Jurkat, Clone E6-1 (cell line): ENCODE measurements at regions not wholly inside any gene's neighbourhood (a gene's known extent, or its start where the extent isn't known, plus 50 kb on each side); places are given as distances from the start of the nearest gene placed in this dataset.

Experiments
- DNase-seq: peaks from one replicate; pipeline ENCODE4 v3.0.0-alpha.2; 2011; ENCODE audit warnings: low read depth, low spot score
- H3K4me3 ChIP-seq: 2 replicates; pipeline ENCODE4 v1.5.1; 2011; ENCODE audit warnings: mild to moderate bottlenecking, low read length, control low read depth, moderate library complexity

DNA sequence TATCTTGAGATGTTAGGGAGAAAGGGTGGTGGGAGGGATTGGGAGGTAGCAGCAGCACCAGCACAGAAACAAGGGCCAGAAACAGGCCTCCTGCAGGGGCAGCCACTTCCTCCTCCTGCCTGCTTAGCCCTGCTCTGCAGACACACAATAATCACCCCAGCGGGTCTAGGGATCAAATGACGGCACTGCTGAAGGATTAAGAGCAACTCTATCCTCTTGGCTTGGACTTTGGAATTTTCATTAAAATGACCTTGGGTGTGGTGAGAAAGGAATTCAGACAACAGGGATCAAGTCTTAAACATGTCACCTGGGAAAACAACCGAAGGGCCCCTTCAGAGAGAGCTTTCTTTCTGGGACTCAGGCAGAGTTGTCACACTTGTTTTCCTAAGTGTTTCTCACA is 353.4 kb downstream of the SPRY1 start:
- DNase-seq, result no peak
- H3K4me3 ChIP-seq, result no peak overlapping the region

DNA sequence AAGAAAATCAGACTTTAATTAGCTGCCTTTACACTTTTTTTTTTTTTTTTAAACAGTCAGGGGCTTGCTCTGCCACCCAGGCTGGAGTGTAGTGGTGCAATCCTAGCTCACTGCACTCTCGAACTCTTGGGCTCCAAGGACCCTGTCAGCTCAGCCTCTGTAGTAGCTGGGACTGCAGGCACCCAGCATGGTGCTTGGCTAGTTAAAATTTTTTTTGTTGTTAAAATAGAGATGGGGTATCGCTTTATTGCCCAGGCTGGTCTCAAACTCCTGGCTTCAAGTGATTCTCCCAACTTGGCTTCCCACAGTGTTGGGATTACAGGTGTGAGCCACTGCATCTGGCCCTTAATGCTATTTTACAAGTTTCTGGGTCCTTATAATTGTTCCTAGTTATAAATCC is 359.1 kb downstream of the SPRY1 start:
- no peak overlapping the region for H3K4me3 ChIP-seq
- no peak for DNase-seq

DNA sequence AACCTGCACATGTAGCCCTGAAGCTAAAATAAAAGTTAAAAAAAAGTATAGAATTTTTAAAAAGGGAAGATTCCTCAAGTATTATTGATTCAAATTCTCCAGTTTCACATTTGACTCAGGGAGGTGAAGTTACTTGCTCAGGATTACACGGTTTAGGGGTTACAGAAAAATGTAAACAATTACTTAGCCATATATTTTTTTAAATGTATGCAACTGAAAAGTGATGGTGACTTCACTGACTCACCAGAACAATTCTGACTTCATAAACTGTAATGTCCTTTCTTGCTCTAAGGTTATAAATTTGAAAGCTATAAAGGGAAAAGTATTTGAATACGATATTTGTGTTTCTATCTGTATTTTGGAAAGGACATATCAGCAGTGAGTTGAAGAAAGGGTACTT is 371.2 kb downstream of the SPRY1 start:
- DNase-seq, result no peak
- H3K4me3 ChIP-seq, result no peak overlapping the region

DNA sequence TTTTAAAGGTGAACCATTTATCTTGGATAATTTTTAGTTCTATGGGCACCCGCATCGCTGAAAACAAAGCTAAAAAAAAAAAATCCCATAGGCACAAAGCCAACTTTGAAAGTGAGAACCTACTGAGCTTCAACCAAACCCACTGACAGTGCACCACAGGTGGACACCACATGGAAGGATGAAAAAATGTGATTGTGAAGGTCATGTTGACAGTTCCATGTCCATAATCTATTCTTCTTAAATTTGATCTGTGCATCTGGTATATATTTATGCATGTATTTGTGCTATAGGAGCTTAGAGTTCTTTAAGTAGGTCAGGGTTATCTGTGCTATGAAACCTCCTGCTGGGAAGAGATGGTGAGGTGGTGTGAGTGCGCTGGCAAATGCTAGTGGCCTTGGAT is 374.3 kb downstream of the SPRY1 start:
- DNase-seq, result no peak
- H3K4me3 ChIP-seq, result no peak overlapping the region

GRCh38 chr4:123776267-123776666 is 379.7 kb downstream of the SPRY1 start:
- no peak overlapping the region for H3K4me3 ChIP-seq

GRCh38 chr4:123777373-123777772 is 380.8 kb downstream of the SPRY1 start:
- no peak overlapping the region for H3K4me3 ChIP-seq
- no peak for DNase-seq

More at GRCh38 chr4:123776267-123776666, 379.7 kb downstream of the SPRY1 start:
- DNase-seq, result no peak

DNA sequence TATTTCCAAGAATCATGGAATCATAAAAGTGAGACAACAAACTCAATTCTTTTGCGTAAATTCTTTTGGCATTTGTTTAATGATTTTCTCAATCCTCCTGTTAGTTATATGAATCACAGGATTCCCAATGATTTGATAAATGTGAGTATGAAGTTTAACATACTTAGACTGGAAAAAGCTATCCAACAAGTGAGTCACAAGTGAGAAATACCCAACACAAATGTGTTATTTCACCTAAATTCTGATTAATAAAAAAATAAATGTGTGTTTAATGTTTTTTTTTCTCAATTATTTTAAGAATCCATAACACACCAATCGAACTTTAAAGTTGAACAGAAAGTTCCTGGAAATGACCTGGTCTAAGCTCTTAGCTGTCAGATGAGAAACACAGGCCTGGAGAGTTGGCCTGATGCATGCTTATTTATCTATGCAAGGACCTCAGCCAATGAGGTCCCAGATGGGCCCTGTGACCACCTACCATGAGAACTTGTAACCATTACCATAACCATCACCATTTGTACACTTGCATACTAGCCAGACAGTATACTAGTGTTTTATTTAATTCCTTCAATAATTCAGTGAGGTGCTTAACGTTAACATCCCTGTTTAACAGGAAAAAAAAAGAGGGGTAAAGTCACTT is 386.7 kb downstream of the SPRY1 start:
- H3K4me3 ChIP-seq, result no peak overlapping the region
- DNase-seq, result no peak

DNA sequence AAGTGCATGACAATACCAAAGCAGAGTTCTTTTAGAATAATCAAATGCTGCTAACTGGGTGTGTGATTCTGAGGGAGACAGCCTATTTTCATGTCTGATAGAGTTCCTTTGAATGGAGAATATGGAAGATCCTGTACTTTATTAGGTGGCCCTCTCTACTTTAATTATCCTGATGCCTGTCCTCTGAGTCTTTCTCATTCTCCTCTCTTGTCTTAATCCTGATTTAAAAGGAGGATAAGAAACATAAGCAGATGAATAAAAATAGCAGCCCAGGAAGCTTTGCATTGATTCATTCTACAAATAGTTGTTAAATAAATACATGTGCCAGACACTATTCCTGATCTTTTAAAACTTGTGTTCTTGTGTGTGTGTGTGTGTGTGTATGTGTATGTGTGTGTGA is 387.3 kb downstream of the SPRY1 start:
- no peak overlapping the region for H3K4me3 ChIP-seq
- DNase-seq, result no peak

- no peak for DNase-seq
- no peak overlapping the region for H3K4me3 ChIP-seq
Measured at GRCh38 chr4:123784626-123785025, 388.0 kb downstream of the SPRY1 start.

- no peak overlapping the region for H3K4me3 ChIP-seq
- DNase-seq, result no peak
Measured at GRCh38 chr4:123785538-123785937, 388.9 kb downstream of the SPRY1 start.

DNA sequence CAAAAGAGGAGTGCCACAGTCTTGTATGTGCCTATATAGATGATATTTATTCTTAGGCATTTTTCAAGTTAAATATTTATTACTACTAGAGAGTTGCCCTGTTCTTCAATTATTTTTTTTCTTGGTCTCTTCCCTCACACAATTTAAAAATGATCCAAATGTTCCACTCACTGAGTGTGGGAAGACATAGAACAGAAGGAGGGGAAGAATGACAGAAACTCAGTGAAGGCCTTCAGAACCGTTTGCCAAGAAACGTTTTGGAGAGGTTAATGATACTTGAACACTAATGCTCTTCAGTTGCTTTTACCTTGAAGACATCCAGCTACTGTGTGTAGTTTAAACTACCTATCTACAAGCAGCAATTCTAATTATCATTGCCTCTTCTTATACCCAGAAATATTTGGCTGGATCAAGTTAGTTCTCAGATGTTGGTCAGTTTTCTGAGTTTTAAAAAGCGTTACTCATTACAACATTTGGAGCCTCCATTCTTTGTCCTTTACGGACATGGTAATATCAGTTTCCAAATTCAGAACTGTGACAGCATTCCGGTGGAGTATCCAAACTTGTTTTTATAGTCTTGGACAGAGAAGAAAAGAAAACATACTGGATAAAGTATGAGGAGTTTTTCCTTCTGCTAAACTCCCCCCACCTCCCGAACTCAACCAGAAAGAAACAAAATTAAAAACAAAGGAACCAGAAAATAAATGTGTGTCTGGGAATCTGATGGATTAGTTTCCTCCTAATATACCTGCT is 389.7 kb downstream of the SPRY1 start:
- H3K4me3 ChIP-seq, result no peak overlapping the region

GRCh38 chr4:123786920-123787319 is 390.3 kb downstream of the SPRY1 start:
- no peak for DNase-seq
- H3K4me3 ChIP-seq, result no peak overlapping the region

More for the DNA sequence above, 389.7 kb downstream of the SPRY1 start:
- DNase-seq, result no peak

DNA sequence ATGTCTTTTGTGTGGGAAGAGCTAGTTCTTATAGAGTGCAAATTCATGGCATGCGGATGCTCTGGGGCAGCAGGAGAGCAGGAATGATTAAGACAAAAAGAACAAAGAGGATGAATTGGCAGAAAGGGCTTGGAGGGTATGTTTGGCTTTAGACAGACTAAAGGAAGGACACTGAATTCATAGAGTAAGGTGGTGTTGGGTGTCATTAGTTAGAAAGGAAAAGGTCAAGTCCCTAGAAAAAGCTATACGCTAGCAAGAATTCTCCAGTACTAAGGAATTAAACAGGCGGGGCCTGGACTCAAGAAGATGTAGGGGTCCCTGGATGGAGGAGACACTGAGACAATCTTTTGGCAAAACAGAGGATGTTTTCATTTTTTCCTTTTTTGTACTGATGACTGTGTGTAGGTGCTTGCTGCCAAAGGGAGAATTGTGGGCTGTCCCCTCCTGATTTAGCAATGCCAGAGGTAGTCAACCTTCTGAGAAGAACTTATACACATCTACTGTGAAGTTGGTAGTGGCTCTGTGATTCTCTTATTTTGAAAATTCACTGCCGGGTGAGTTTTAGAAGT is 391.0 kb downstream of the SPRY1 start:
- H3K4me3 ChIP-seq, result no peak overlapping the region
- DNase-seq, result no peak

DNA sequence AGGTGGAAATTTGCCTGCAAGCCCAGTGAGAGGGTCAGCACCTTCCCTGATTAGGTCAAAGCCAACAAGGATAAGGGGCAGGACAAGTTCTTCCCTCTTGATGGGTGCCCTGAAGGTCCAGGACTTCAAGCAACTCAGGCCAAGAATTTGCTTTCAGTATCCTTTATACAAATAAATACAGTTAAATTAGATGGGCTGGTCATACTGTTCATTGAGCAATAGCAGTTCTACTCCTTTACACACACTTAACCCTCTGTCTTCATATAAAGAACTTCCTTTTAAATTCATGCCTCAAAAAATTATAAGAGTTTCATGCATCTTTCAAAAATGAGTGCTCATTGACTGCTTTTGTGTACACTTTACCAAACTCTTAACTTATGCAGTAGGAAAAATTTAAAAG is 392.0 kb downstream of the SPRY1 start:
- H3K4me3 ChIP-seq, result no peak overlapping the region
- no peak for DNase-seq

DNA sequence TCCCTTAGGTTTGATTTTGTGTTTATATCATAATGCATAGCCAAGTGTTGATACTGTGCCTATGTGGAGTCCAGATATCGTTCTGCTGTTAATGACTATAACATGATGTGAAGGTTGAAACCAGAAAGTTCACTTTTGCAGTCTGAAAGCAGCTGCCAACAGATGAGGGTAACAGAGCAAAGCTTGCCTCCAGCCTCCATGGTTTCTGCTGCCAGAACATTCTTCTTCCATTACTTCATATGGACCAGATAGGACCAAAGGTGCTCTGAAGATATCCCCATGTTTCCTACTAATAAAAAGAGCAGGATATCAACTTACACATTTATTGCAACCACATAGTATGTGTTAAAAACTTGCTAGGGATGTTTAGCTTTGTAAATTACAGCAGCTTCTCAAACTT is 394.1 kb downstream of the SPRY1 start:
- H3K4me3 ChIP-seq, result no peak overlapping the region
- DNase-seq, result no peak

- no peak overlapping the region for H3K4me3 ChIP-seq
- no peak for DNase-seq
Measured at GRCh38 chr4:123802082-123802645, 405.6 kb downstream of the SPRY1 start.

DNA sequence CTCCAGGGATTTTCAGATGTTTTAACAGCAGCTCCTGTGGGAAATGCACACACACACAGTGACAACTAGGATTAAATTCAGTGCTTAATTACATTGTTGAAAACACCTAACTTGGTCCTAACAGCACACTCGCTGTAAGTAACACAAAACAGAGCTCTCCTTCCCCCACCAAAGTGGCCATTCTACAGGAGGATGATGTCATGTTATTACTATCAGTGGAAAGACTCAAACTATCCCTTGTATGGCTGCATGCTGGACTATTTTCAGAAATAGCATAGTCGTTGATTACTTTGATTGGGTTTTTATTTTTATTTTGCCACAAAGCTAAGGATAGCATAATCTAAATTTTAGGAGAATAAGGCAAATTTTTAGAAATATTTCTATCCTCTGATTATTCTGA is 406.3 kb downstream of the SPRY1 start:
- H3K4me3 ChIP-seq, result no peak overlapping the region
- DNase-seq, result no peak

- H3K4me3 ChIP-seq, result no peak overlapping the region
- DNase-seq, result no peak
Measured at GRCh38 chr4:123804196-123804721, 407.7 kb downstream of the SPRY1 start.

- DNase-seq, result no peak
- H3K4me3 ChIP-seq, result no peak overlapping the region
Measured at GRCh38 chr4:123806056-123806455, 409.5 kb downstream of the SPRY1 start.

- no peak overlapping the region for H3K4me3 ChIP-seq
- DNase-seq, result no peak
Measured at GRCh38 chr4:123807187-123807586, 410.6 kb downstream of the SPRY1 start.
